GM04503 (cell line): ENCODE measurements at regions not wholly inside any gene's neighbourhood (a gene's known extent, or its start where the extent isn't known, plus 50 kb on each side); places are given as distances from the start of the nearest gene placed in this dataset.

Experiments used
- DNase-seq: peaks from one replicate; pipeline ENCODE4 v3.0.0-alpha.2; 2012; ENCODE audit warnings: low read depth

DNA sequence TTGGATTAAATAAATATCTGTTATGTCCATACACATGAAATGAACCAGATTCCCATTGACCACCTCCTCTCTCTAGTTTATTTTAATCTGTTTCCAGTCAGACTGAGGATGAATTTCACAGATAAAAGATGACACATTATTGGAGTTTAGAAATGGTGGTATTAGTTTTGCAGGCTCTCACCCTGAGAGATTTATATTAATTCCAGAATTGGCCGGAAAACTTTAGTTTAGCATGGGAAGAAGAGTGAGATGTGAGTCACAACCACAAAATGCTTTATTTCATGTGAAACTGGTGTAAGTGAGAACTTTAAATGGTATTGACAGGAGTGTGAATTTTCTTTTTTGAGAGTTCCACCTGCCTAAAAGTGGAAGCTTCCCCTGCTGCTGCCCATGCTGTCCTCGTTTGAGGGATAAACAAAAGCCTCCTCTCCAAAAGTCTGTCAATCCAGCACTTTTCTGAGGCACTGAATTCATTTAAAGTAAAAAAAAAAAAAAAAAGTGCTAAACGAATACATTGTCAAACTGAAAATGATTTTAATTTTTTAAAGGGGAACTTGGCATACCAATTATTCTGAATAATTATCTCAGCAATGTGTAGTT lies 65.1 kb upstream of the EPHA3 start:
- no peak for DNase-seq

DNA sequence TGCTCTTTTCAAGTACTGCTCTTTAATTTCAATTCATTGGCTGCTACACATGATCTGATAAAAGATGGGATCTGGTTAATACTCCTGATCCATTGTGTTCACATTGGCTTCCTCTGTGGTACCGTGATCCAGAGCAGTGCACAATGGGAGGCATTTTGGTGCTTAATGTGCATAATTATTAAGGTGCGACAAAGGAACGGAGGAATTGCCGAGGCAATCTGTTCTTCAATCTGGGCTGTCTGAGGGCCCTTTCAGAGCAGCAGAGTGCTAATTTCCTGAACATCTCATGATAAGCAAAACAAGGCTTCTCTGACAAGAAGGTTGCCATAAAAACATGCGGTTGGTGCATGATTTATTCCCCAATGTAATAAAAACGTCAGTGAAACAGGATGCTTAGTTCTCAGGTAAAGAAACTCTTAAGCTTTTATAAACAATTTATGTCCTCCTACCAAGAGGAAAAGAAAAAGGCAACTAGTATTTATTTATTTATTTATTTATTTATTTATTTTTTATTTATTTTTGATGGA lies 64.0 kb upstream of the EPHA3 start:
- no peak for DNase-seq

DNA sequence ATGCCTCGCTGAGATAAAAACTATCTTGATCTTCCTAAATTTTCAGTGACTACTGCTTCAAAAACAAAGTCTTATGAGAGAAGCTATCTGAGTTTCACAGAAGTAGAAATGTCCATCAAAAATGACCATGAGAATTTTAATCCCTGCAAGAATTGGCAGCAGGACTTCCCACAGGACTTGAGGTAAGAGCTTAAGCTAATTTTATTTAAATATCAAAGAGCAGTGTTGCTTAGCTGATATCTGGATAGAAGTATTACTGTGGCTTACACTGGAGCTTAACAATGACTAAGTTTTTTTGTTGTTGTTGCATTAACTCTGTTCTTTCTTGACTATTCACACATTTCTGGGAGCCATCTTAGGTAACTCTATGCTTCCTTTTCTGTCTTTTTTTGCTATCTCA lies 60.8 kb upstream of the EPHA3 start:
- no peak for DNase-seq

DNA sequence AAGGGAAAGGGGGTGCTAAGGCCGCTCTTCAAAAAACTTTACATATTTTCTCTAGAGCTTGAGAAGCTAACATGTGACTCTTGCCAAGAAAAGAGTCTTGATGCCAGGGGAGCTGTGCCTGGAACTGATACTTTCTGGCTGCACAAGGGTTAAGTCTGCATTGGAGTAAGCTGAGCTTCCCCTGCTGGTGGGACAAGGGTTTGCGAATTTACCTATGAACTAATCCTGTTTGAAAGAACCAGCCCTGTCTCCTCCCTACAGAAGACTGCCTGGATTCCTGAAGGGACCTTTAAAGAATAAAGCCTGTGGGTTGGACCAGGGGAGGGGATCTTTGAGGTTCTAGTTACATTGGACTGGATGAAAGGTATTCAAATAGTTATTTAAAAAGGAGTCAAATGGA lies 58.3 kb upstream of the EPHA3 start:
- DNase-seq, result no peak

DNA sequence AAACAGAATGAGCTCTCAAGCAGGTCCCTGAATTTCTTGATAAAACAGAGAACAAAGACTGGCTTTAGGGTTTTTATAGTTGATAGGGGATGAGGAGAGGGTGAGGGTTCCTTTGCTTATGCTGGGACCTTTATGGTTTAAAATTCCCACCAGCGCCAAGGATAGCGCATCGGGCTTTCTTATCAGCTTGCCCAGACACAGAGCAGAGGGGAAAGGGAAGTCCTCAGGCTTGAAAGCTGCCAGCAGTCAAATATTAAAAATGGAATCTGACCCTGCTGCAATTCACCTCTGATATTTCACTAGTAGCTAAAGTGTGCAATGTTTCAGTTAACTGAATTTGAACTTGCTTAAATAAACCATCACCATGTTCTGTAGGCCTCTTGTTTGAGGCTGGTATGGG lies 55.0 kb upstream of the EPHA3 start:
- DNase-seq, result no peak

DNA sequence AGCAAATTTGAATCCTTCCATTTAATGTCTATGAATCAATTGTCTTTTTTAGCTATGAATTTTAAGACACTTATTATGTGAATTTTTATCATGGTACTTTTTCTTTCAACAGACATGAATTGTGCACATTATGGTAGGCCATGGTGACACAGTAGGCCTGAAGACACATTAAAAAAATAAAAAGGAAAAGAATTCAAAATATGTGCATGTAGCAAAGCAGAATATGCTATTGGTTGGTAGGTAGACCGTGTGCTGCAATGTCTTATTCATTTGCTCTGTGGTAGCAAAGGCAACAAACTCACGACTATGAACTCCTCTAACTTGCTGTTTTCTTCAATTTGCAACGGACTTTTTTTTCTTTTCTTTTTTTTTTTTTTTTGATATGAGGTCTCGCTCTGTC lies 50.0 kb upstream of the EPHA3 start:
- no peak for DNase-seq
